Fibroblast of mammary gland (primary cell): ENCODE measurements at regions not wholly inside any gene's neighbourhood (a gene's known extent, or its start where the extent isn't known, plus 50 kb on each side); places are given as distances from the start of the nearest gene placed in this dataset.
"Not testable (repeated sequence)": the region's sequence is repeated elsewhere in the genome, so short reads cannot be mapped to it uniquely, and the experiment has no call there.

Experiments
- DNase-seq: peaks from one replicate; pipeline ENCODE4 v3.0.0-alpha.2; 2010; ENCODE audit warnings: low read depth
- H3K4me3 ChIP-seq: 2 replicates; pipeline ENCODE4 v1.5.1; 2011; ENCODE audit warnings: low read depth, mild to moderate bottlenecking, low read length, moderate library complexity; ENCODE audit not compliant: control insufficient read depth
- TF ChIP-seq, protein P1 (sequence below): conservative IDR thresholded peaks from 2 replicates; pipeline ENCODE4 v1.5.1; 2011; ENCODE audit warnings: low read depth, low read length, inconsistent platforms; ENCODE audit not compliant: control insufficient read depth, insufficient read depth

DNA sequence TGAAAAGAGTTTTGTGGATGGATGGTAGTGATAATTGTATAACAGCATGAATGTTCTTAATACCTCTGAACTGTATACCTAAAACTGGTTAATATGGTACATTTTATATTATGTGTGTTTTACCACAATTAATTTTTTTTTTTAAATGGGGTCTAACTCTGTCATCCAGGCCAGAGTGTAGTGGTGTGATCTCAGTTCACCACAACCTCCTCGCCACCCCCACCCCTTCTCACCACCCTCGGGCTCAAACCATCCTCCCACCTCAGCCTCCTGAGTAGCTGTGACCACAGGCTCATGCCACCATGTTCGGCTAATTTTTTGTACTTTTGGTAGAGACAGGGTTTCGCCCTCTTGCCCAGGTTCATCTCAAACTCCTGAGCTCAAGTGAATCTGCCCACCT, 123.2 kb downstream of the CDRT15L2 start:
- no peak for DNase-seq
- TF ChIP-seq, protein P1, sequence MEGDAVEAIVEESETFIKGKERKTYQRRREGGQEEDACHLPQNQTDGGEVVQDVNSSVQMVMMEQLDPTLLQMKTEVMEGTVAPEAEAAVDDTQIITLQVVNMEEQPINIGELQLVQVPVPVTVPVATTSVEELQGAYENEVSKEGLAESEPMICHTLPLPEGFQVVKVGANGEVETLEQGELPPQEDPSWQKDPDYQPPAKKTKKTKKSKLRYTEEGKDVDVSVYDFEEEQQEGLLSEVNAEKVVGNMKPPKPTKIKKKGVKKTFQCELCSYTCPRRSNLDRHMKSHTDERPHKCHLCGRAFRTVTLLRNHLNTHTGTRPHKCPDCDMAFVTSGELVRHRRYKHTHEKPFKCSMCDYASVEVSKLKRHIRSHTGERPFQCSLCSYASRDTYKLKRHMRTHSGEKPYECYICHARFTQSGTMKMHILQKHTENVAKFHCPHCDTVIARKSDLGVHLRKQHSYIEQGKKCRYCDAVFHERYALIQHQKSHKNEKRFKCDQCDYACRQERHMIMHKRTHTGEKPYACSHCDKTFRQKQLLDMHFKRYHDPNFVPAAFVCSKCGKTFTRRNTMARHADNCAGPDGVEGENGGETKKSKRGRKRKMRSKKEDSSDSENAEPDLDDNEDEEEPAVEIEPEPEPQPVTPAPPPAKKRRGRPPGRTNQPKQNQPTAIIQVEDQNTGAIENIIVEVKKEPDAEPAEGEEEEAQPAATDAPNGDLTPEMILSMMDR, result no peak
- H3K4me3 ChIP-seq, result no peak overlapping the region

DNA sequence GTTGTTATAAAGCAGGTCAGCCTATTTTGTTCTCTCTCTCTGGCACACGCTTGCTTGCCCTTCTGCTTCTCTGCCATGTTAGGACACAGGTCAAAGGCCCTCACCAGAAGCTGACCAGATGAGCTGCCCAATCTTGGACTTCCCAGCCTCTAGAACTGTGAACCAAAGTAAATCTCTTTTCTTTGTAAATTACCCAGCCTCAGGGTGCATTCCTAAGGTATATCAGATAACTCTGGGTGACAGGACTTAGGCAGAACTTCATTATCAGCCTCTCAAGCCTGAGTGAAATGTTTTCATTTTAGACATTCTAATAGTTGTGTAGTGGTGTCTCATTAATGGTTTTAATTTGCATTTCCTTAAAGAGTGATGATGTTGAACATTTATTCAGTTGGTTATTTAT, 124.3 kb downstream of the CDRT15L2 start:
- no peak overlapping the region for H3K4me3 ChIP-seq
- DNase-seq, result no peak
- TF ChIP-seq, protein P1, result no peak

DNA sequence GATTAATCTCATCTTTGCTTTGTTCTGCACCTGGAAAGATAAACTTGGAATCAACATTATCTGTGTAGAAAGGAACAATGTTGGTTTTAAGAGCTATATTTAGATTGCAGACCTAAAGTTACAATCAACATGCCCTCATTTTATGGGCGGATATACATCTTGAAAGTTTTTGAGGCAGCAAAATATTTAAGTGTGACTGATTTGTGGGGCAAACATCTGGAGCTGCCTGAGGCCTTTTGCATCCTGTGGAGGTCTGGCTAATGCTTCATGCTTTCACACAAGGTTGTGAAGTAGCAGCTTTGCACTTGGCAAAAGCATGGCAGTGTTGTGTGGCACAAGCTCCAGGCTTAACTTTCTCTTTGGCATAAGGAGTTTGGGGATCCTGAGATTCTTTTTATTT, 125.7 kb downstream of the CDRT15L2 start:
- H3K4me3 ChIP-seq, DNase-seq: not testable (repeated sequence)

DNA sequence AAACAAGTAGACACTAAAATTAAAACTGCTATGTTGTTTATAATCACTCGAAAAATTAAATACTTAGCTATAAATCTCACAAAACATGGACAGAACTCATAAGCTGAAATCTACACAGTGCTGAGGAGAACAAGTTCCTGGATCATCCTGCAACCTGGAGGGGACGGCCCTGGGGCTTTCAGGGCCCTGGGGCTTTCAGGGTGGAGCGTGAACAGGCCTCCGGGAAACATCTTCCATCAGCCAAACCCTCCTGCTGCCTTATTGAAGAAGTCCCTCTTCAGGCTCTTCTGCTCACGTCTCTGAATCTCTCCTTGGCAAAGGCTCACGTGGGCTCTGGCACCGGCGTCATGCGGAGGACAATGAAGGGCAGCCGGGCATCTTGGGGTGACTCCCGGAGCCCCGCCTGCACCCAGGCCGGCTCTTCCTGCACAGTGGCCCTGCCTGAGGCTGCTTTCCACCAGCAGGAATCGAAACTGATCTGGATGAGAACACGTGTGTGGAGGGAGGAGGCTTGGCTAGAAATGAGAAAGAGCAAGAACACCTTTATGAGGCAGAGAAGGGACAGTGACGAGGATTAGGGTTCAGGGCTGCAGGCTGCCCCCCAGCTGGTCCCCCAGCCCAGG, 127.3 kb downstream of the CDRT15L2 start:
- DNase-seq, result no peak
- H3K4me3 ChIP-seq, result no peak overlapping the region
- TF ChIP-seq, protein P1, result no peak

DNA sequence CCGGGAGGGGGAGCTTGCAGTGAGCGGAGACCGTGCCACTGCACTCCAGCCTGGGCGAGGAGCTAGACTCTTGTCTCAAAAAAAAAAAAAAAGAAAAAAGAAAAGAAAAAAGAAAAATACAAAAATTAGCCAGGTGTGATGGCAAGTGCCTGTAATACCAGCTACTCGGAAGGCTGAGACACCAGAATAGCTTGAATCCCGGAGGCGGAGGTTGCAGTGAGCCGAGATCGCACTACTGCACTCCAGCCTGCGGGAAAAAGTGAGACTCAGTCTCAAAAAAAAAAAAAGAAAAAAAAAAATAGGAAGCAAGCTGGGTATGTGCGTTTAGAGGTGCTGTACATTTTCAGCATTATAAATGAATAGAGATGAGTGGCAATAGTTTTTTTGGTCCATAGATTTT, 129.3 kb downstream of the CDRT15L2 start:
- DNase-seq, H3K4me3 ChIP-seq: not testable (repeated sequence)

DNA sequence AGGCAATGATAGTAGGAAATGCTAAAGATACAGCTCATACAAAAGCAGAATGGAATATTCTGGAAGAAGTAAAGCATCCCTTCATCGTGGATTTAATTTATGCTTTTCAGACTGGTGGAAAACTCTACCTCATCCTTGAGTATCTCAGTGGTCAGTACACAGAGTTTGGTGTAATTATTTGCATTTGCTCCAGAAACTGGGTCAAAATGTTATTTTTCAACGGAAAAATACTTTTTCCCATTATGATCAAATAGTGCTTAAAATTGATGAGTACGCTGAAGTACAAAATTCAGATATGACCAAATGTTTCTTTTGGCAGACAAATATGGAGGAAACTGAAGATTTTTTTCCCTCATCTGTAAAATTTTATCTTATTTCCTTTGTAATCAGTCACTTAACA, 137.0 kb downstream of the CDRT15L2 start:
- not testable (repeated sequence) for DNase-seq, H3K4me3 ChIP-seq

DNA sequence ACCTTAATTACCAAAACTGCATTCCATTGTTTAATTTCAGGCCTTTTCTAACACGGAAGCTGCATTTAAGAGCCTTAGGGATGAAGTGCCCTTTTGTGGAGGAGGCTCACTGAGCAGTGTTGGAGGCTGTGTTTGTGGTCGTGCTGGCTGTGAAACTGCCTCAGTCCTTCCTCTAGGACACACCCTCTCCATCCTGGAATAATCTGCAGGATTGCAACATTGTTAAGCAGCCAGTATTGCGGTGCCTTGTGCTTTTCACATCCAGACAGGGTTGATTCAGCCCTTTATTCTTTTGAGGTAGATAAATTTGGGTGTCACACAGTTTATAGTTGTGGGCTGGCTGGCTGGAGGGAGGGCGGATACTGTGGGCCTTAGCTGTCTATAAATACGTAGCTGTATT, 141.6 kb downstream of the CDRT15L2 start:
- H3K4me3 ChIP-seq, result no peak overlapping the region
- TF ChIP-seq, protein P1, result no peak
- DNase-seq, result peak; percentile 15

DNA sequence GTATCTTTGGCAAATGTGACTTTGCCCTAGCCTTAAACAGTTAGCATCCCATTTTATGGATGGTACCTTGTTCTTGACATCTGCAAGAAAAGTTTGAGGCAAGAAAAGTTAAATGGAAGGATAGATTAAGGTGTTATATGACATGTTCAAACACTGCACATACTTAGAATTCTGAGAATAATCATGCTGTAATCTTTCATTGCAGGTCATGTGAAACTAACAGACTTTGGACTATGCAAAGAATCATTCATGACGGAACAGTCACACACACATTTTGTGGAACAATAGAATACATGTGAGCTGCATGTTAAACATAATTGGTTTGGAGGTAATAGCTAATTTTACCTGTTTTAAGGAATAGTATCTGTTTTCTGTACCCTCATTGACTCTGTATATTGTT, 144.9 kb downstream of the CDRT15L2 start:
- H3K4me3 ChIP-seq, DNase-seq: not testable (repeated sequence)

DNA sequence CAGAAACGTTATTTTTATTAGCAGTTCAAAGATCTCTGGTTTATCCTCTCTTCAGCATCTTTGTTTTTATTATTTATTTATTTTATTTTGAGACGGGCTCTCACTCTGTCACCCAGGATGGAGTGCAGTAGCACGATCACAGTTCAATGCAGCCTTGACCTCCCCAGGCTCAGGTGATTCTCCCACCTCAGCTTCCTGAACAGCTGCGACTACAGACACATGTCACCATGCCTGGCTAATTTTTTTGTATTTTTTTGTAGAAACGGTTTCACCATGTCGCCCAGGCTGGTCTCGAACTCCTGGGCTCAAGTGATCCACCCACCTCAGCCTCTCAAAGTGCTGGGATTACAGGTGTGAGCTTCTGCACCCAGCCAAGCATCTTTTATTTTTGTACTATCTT, 147.7 kb downstream of the CDRT15L2 start:
- H3K4me3 ChIP-seq, DNase-seq: not testable (repeated sequence)

DNA sequence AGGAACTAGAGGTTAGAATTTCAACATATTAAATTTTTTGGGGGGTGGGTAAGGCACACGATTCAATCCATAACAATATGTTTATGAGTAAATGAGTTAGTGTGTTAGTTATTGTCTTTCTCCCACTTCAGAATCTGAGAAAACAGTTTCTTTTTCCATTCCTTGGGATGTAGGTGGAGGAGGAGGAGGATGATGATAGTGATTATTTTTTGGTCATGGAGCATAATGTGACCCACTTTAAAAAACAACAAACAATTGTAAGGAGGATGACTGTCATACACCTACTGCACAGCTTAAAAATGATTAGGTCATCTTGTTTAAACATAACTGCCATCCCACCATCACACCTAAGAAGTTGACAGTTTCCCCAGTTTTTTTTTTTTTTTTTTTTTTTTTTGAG, 148.7 kb downstream of the CDRT15L2 start:
- TF ChIP-seq, protein P1, result no peak
- no peak overlapping the region for H3K4me3 ChIP-seq
- DNase-seq, result no peak

DNA sequence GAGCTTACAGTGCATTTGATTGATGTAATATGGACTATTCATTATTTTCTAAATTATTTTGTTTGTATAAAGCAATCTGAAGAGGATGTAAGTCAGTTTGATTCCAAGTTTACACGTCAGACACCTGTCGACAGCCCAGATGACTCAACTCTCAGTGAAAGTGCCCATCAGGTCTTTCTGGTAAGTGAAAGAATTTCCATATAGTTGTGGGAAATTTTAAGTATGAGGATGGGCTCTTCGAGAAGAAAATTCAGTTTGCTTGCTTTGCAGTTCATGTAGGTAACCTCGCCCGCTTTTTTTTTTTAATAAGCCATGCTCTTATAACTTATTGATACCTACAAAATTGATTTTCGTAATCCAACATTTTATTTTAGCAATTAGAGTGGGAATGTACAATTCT, 151.6 kb downstream of the CDRT15L2 start:
- not testable (repeated sequence) for H3K4me3 ChIP-seq, DNase-seq
